MM.1S (cell line): ENCODE measurements at regions not wholly inside any gene's neighbourhood (a gene's known extent, or its start where the extent isn't known, plus 50 kb on each side); places are given as distances from the start of the nearest gene placed in this dataset.

Experiments used
- CTCF ChIP-seq: fragments of 300-600 bp; sonication (generic); IDR thresholded peaks from 2 replicates; pipeline ENCODE4 v1.5.1; 2016; ENCODE audit warnings: antibody characterized with exemption, low read length, mixed read lengths
- EZH2 ChIP-seq: fragments of 300-600 bp; sonication (generic); optimal IDR thresholded peaks from 2 replicates; pipeline ENCODE3; 2017; ENCODE audit warnings: low read depth, mild to moderate bottlenecking, antibody characterized with exemption, low read length, mixed read lengths
- EZH2phosphoT487 ChIP-seq: fragments of 300-600 bp; sonication (generic); IDR thresholded peaks from 2 replicates; pipeline ENCODE4 v1.6.1; 2018; ENCODE audit warnings: antibody characterized with exemption, low read length

GRCh38 chr12:40464121-40464520 is 228.1 kb upstream of the CNTN1 start:
- TF ChIP-seq CTCF: no peak
- TF ChIP-seq EZH2phosphoT487: no peak
- no peak for TF ChIP-seq EZH2
